ENCODE measurements at regions not wholly inside any gene's neighbourhood (a gene's known extent, or its start where the extent isn't known, plus 50 kb on each side); places are given as distances from the start of the nearest gene placed in this dataset.

GRCh38 chr1:78437396-78437795 is 53.4 kb upstream of the PTGFR start:
- Mint-ChIP-seq H3K27ac (no peak overlapping the region), H3K36me3 (ENCODE audit: low read depth) (no peaks in the 10 kb centered on the region), H3K9me3 (ENCODE audit: low read depth) (peaks cover 6% of the 10 kb centered on the region), H3K4me1 (no peaks in the 10 kb centered on the region), H3K27me3 (no peaks in the 10 kb centered on the region), H3K4me3 (no peak overlapping the region)
- DNase-seq (no peak), ATAC-seq (no peak)
- CTCF ChIA-PET: interaction anchor here (1.7 kb wide), 1 partner anchor 19 kb away, joined by 4 read pairs; no protein-coding TSS in a partner anchor
- POLR2A ChIA-PET: interaction anchor here (0.7 kb wide), 1 partner anchor 471 kb away, joined by 3 read pairs; no protein-coding TSS in a partner anchor
- intact Hi-C loops (cut with DNase I, micrococcal nuclease): no loop called here

DNA sequence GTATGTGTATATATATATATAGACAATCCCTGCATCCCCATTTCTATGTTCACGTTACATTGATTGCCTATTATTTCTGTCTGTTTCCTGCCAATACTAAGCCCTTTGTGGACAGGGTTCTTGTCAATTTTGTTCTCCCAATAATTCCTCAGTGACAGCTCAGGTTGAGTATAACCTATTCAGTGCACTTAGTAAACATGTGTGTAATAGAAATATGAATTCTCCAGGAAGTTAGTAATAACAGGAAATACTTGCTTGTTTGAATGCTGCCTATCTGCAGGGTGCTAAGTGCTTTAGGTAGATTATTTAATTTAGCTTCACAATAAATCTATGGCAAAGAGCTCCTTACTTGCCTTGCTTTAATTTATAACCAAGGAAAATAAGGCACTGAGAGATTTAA is 52.8 kb upstream of the PTGFR start:
- POLR2A ChIA-PET: no interaction called here
- no peaks in the 10 kb centered on the region for H3K4me1 Mint-ChIP-seq

GRCh38 chr1:78440381-78440793 is 50.4 kb upstream of the PTGFR start:
- H3K4me1 Mint-ChIP-seq: no peaks in the 10 kb centered on the region
- H3K4me3 Mint-ChIP-seq: no peak overlapping the region
- ATAC-seq (no peak), DNase-seq (no peak)
- no peaks in the 10 kb centered on the region for H3K27me3 Mint-ChIP-seq
- intact Hi-C loops (cut with DNase I, micrococcal nuclease): no loop called here
- CTCF ChIA-PET: no interaction called here
- POLR2A ChIA-PET: no interaction called here
- H3K36me3 Mint-ChIP-seq (ENCODE audit: low read depth): no peaks in the 10 kb centered on the region
- H3K27ac Mint-ChIP-seq: no peak overlapping the region
- peaks cover 5% of the 10 kb centered on the region for H3K9me3 Mint-ChIP-seq (ENCODE audit: low read depth)

More for the DNA sequence above, 52.8 kb upstream of the PTGFR start:
- intact Hi-C loops (cut with DNase I, micrococcal nuclease): no loop called here
- peaks cover 6% of the 10 kb centered on the region for H3K9me3 Mint-ChIP-seq (ENCODE audit: low read depth)
- H3K27ac Mint-ChIP-seq: no peak overlapping the region
- CTCF ChIA-PET: interaction anchor here (1.7 kb wide), 1 partner anchor 19 kb away, joined by 4 read pairs; no protein-coding TSS in a partner anchor
- H3K4me3 Mint-ChIP-seq: no peak overlapping the region
- no peaks in the 10 kb centered on the region for H3K27me3 Mint-ChIP-seq
- no peaks in the 10 kb centered on the region for H3K36me3 Mint-ChIP-seq (ENCODE audit: low read depth)
- DNase-seq (no peak), ATAC-seq (no peak)

Measured in activated CD4-positive, alpha-beta T cell treated with anti-CD3 and anti-CD28 coated beads for 36 hours (primary cell).